NOMO-1 (cell line): ENCODE measurements at regions not wholly inside any gene's neighbourhood (a gene's known extent, or its start where the extent isn't known, plus 50 kb on each side); places are given as distances from the start of the nearest gene placed in this dataset.
A peak's percentile ranks its signal among the peaks of the same experiment; 100 is the strongest.

Experiments used
- DNase-seq, 2 experiments: peaks; one replicate each; lab custom pipeline; 2025; ENCODE audit not compliant: unreplicated experiment in 2 of 2; lab: John Stamatoyannopoulos, UW

DNA sequence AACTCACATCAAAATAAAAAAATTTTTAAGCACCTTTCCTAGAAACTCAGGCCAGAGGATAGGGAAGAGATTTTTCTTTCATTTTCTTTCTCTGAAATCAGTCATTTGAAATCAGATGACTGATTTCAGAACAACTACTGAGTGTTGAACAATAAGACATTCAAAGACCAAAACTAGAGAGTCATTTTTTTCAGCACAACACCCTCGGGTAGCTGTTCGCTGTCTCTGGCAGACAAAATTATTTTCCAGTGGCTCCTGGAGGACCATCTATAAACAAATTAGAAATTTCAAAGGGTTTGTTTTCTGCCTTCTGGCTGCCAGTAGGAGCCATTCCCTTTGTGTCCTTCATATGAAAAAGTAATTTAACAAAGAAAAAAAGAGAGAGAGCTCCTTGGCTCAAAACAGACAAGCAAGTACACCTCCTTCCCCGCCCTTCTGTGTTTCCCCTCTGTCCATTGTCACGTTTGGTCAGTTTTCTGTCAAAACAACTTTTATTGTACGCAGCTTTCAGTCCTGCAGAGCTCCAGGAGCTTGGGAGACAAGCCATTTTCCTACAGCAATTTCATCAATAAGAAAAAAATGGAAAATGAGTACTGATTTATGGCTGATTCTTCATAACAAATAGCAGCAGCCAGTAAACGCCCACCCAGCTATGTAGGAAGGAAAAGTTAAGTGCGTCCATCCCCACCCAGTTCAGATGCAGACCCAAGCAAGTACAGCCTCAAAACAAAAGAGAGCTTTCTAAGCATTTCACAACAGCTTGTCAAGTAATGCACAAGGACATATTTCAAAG is 405.2 kb downstream of the ZNF608 start:
- DNase-seq = no peak

DNA sequence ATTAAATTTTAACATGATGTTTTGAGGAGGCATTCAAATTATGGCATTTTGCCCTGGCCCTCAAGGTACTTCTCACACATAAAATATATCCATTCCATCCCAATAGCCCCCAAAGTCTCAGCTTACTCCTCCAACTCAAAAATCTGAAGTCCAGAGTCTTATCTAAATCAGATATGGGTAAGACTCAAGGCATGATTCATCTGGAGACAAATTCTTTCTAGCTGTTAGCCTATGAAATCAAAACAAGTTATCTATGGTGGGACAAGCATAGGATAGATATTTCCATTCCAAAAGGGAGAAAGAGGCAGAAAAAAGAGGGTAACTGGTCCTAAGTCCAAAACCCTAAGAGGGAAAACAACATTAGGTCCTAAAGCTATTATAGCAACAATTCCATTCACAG is 408.4 kb downstream of the ZNF608 start:
- no peak for DNase-seq

DNA sequence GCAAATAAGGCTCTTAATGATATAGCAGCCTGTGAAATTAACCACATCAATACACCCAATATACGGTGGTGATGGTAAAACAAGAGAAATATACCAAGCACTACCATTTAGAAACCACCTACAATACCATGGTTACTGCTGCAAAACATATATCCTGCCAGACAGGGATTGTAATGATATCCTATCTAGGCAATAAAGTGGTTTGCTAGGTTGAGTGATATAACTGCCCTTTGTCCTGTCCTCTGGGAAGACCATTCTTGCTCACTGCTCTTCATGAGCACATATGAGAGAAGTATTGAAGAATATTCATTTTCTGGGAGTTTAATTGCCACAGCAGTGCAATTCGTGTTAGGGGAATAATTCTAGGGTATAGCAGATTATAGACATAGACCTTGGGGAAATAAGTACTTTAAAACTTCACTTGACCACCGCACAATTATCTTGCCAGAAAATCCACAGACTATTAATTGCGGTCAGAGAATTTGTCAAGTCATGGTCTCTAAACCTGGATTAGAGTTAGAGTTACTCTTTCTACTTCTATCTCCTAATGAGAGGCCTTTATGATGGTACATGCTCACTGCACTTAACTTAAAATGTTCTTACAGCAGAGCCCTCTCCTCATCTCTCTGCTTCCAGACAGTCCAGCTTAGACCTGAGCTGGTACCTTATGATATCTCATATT is 413.0 kb downstream of the ZNF608 start:
- DNase-seq = no peak

DNA sequence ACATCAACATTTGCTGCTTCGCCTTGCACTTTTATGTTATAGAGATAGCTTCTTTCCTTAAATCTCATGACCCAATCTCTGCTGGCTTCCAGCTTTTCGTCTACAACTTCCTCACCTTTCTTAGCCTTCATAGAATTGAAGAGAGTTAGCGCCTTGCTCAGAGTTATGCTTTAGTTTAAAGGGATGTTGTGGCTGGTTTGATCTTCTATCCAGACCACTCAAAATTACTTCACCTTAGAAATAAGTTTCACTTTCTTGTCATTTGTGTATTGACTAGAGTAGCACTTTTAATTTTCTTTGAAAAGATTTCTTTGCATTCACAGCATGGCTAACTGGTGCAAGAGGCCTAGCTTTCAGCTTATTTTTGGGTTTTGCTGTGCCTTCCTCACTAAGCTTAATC is 414.2 kb downstream of the ZNF608 start:
- no peak for DNase-seq

DNA sequence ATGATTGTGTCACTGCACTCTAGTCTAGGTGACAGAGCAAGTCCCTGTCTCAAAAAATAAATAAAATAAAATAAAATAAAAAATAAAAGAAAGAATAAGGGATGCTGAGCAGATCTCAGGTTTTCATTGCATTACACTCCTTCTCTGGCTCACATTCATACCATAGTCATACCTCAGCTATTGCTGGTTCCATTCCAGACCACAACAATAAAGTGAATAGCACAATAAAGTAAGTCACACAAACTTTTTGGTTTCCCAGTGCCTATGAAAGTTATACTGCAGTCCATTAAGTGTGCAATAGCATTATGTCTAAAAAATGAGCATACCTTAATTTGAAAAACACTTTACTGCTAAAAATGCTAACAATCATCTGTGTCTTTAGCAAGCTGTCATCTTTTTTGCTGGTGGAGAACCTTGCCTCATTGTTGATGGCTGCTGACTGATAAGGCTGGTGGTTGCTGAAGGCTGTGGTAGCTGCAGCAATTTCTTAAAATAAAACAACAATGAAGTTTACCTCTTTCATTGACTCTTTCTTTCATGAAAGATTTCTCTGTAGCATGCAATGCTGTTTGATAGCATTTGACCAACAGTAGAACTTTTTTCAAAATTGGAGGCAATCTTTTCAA is 415.7 kb downstream of the ZNF608 start:
- no peak for DNase-seq

DNA sequence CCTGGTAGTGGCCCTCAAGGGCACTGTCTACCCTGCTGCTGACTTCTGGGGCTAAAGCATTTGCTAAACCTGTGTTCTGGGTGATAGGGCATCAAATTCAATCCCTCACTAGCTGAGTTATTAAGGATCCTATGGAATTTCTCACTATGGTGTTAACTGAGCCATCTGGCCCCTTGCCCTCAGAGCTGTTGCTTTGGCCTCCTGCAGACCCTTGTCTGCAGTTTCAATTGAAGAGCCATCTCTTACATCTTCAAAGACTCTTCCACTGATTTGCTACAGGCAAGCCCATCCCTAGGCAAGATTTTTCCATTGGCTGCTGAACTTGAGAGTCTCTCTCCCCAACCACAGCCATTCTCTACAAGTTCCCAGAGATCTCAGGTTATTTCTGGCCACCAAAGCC is 418.2 kb downstream of the ZNF608 start:
- no peak for DNase-seq

DNA sequence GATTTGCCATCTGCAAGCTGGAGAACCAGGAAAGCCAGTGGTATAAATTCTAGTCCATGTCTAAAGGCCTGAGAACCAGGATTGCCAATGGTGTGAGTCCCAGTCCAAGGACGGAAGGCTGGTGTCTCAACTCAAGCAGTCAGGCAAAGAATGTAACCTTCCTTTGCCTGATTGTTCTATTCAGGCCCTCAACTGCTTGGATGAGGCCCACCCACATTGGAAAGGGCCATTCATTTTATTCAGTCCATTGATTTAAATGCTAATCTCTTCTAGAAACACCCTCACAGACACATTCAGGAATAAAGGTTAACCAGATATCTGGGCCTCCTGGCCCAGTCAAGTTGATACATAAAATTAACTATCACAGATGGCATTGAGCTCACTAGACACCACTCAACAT is 427.8 kb downstream of the ZNF608 start:
- no peak for DNase-seq

DNA sequence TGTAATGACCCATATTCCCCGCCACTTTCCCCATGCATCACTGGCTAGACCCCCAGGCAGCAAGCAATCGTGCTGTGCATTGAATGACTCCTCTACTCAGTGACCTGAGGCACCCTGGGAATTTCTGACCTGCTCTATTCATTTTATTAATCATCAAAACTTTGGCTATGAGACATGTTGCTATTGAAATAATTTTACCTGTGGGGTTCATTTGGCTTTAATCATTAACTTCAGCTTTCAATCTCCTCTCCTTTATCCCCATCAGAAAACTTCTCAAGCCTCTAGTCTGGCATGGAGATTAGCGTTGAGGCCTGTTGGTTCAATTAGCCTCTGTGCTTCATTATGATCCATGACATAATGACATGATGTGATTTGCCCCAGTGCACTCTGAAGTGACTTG is 429.0 kb downstream of the ZNF608 start:
- DNase-seq = no peak

DNA sequence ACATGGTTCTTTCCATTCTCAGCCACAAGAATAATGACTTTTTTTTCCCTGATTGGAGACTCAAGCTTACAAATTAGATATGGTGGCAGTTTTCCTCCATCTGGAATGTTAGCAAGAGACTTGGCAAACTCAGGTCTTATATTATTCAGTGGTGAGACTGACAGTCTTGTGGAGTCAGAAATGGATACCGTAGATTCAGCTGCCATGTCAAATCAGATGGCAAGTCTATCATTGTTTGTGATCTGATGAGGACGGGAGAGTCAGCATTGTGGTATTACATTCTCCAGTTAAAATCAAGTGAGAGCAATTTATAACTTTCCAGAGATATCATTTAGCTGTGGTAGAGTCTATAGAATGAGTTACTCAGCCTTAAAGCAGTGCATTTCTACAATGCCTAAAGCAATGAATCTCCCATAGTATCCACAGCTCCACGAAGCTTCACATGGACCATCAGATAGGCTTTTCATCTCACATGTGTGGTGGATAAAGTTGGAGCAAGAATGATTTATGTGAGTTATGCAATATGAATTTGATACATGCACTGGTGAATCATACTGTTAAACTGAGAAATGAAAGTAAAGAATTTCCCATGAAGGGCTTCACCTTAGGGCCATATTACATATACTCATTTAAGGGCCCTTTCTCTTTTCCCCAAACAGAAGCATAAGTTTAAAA is 430.6 kb downstream of the ZNF608 start:
- peak in 1 of 2 experiments; percentile 8 for DNase-seq

DNA sequence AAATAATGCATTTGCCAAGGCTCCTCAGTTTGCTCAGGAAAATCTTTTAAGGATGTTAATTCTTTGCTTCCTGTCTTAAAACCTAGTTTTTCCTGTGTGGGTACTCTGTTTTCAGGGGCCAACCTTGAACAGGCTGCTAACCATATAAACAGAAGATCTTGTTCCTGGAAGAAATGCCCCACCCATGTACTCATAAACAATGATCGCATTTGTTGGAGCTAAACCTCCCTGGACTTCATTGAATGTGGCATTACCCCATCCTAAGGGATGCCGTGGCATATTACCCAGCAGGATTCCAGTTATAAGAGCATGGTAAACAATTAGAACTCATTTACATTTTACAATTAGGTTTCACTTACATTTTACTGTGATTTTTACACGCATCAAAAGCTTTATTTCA is 436.0 kb downstream of the ZNF608 start:
- DNase-seq = no peak

DNA sequence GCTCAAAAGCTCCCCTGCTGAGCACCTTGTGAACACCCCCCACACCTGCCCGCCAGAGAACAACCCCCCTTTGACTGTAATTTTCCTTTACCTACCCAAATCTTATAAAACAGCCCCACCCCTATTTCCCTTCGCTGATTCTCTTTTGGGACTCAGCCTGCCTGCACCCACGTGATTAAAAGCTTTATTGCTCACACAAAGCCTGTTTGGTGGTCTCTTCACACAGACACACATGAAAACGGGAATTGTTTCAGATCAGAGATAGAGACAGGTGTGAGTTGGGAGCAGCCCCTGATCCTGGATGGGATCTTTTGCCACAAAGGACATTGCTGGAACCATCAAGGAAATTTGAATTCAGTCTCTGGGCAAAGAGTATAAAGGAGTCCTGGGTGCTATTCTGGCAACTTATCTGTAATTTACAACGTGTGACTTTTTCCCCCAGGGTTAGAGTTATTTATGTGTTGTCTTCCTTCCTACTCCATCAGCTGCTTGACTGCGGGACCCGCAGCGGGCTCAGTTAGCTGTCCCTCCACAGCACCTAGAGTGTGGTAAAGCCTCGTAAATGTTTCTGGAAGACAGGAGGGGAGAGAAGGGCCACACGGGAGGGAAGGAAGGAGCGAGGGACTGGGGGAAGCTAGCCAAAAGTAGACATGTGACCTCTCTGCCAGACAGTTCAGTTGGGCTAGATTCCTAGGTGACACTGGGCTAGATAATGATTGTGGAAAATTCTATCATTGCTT is 437.0 kb downstream of the ZNF608 start:
- no peak for DNase-seq

DNA sequence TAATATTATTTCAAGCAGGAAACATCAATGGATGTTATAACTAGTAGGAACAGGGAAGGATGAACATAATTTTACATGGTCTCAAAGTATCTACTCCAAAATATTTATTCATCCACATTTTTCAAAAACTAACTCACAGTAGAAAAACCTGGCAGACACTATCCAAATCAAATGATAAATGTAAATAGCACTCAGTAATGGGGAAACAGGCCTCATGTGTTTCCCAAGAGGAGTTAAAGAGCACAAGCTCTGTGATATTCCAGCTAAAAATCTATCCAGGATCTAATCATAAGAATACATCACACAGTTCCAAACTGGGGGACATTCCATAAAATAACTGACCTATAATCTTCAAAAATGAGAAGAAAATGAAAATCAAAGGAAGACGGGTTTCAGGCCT is 443.1 kb downstream of the ZNF608 start:
- DNase-seq = no peak

DNA sequence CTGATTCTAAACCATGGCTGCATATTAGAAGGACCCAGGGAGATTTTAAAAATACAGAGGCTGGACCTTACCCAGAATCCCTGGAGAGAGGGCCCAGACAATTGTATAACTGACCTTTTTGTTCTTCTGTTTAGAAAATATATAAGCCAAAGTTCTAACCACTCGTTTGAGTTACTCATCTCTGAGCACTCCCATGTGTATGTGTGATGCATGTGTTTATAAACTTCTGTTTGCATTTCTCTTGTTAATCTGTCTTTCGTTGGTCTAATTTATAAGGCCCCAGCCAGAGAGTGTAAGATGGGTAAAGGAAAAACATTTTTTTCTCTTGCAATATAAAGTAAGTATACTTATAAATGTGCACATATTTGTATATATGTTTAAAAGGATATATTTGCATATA is 443.9 kb downstream of the ZNF608 start:
- no peak for DNase-seq

DNA sequence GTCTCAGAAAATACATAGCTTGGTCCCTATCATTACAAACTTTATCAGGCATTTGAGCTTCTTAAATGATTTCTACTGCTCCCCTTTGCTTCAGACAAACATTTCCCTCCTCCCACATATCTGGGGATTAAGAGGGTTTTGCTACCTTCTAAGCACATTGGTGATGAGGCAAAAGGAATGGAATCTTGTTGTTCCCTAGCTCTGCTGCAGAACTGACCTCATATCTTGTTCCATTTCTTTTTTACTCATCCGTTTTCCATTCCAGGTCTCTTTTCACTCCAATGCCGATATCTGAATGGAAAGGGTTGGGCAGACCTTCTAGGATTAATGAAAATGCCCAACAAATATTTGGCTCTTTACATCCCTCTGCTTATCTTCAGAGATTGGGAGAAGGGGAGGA is 444.6 kb downstream of the ZNF608 start:
- no peak for DNase-seq

DNA sequence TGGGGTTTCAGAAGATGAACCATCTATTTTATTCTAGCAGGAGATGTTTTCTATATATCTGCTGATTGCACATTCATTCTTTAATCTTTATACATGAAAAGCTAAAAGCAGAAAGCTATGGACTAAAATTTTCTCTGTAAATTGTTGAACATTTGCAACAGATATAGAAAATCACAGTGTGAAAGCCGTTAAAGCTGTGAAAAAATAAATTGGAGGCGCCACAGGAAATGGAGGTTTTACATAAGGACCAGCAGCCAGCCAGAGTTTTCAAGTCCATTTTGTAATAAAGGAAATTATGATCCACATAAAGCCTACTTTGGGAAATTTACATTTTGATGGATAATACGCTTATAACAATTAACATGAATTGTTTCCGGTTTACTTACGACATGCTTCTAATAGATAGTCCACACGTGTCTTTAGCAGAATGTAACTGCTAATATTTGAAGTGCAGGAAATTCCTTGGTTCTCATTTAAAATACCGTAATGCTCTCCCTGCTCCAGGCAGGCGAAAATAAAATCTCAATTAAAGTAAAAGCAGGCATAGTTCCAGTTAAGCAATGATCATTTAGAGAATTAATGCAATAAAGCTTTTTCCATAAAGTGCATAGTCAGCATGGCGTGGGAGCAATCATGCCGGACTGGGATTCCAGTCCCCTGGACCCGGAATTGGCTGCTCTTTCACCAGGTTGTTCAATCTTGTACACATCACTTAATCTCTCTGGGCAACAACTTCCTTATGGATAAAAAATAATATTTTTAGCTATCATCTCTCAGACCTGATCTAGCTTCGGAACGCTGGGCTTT is 445.4 kb downstream of the ZNF608 start:
- DNase-seq = no peak

DNA sequence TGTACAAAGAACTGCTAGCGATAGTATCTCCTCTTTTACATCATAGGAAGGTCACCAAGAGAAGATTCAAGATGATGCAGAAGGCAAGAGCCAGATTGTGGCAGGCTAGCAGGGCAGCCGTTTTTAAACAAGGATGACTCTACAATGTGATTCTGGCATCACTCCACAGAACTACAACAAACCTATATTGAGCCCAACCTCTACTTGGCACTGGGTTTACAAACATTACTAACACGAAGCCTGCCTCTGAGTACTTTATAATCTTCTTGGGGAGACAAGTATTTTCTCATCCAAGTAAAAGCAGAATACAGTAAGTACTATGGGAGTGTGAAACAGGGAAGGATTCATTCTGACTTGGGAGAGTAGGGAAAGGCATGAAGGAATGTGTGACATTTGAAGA is 448.6 kb downstream of the ZNF608 start:
- DNase-seq = no peak

DNA sequence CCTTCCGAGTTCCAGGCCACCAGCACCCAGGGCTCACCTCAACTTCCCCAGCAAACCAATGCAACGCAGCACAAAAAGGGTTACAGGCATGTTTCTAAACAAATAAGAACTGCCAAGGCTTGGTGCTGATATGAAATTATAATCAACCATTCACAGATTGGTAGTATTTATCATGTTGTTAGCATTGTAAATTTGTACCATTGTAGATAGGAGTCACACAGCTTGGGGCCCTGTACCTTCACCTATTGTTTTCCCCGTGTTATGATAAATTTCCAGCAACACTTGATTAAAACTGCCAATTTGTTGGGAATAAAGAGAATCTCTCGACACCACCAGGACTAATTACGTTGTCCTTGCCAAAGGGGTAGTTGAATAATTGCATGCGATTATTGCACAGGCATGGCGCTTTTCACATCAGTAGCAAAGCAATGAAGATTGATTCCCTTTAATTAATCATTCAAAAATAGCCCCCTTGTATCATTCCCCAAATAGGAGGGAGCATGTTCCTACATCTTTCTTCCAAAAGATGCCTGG is 454.1 kb downstream of the ZNF608 start:
- DNase-seq = no peak

DNA sequence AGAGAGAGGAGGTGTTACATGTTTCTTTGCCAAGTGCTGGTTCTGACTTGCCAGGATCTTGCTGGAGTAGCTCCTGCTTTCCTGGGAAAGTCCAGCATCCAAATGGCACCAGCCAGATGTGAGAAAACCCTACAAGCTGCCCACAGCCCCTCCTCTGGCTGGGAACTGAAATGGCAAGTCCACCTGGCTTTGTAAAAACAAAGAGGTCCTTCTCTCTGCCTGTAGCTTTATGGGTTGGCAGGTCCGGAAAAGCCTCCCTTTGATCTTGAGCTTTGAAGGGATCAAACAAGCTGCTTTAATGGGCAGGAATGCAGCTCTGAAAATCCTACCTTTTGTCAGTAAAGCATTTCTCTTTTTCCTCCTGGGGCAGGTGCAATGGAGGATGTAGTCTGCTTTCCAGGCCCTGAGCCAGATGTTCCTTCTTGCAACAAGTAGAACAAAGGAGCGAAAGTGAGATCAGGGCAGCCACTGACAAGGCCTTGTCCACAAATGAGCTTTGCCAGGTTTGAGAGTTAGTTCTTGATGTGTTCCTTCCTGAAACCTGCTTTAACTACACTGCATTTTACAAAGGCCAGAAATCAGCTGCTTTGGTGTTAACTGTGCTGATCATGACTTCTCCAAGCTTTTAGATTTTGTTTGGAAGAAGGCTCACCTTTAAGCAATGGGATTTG is 456.7 kb downstream of the ZNF608 start:
- DNase-seq = no peak

DNA sequence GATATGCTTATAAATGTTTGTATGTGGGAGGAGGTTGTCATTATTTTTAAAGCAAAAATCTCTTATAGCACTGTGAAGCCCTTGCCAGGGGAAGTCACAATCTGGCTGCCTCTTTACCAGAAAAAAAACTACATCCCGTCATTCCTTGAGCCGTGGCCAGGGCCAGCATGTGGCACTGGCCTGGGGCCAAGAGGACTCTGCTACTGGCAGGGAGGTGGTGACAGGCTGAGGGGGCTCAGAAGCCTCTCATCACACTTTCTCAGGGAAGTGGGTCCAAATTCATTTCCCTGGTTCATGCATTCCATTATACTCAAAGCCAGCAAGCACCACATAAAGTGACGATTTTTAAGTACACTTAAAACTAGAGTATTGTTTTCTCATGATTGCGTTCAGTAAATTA is 457.3 kb downstream of the ZNF608 start:
- DNase-seq = no peak
